ENCODE measurements at regions not wholly inside any gene's neighbourhood (a gene's known extent, or its start where the extent isn't known, plus 50 kb on each side); places are given as distances from the start of the nearest gene placed in this dataset.

DNA sequence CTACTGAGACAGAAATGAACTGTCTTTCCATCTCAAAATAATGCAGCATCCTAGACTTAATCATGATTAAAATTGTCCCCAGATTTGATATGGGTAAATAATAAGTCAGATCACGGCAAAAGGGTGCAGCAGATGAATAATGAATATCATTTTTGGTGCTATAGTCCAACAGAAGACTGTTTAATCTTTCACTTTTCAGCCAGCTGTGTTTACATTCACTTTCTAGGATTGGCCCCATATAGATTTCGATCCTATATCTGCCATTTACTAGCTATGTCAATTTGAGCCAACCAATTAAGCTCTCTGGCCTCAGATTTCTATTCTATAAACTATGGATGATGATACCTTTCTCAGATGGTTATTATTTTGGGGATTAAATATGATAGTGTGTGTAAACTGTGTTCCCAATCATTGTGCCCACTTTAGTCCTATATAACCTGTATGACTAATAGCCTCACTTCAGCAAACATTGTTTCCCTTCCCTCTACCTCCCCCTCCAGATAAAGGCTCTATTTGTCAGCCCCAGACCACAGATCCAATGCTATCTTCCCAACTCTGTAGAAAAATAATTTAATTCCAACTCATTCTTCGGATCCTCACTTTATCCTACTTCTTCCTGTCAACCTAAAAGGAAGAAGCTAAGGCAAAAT, 53.6 kb upstream of the NT5E start:
- no peak for DNase-seq

- no peak for DNase-seq
Measured at GRCh38 chr6:85395746-85396145, 54.1 kb upstream of the NT5E start.

- DNase-seq: no peak
Measured at GRCh38 chr6:85394853-85395538, 54.9 kb upstream of the NT5E start.

DNA sequence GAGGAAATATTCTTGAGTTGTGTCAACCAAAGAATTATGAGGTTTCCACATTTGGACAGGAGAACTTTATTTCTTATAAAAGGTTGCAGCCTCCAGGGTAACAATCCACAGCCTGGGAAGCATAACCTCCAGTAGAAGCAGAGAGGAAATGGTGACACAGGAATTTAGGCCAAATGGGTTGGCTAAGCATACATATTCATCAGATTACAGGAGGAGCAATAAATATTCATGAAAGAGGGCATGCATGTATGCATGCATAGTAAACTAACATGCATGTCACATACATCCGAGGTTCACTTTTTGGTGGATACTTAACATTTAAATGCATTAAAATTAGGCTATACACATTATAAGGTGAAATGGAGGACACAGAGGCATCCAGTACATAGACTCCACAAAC, 55.7 kb upstream of the NT5E start:
- no peak for DNase-seq

DNA sequence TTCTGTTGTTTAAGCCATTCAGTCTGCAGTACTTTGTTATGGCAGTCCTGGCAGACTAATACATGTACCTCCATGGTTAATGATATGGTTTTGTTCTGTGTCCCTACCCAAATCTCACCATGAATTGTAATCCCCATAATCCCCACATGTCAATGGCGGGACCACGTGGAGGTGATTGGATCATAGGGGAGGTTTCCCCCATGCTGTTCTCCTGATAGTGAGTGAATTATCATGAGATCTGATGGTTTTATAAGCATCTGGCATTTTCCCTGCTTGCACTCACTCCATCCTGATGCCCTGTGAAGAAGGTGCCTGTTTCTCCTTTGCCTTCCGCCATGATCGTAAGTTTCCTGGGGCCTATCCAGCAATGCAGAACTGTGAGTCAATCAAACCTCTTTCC, 57.5 kb upstream of the NT5E start:
- no peak for DNase-seq

DNA sequence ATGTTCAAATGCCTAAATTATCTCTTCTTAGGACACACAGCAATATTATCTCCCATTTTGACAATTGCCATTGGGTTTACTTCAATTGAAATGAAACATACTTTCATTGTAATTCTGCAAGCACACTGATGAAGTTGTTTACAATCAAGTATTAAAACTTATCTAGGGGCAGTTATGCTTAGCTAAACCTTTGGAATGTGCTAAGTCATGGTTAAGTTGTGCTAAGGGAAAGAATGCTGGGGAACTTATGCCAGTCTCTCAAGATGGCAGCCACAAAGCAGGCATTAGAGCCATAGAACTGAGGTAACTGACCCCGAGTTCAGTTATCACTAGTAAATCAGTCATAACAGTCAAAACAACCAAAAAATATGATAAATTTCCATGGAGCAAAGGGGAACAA, 59.1 kb upstream of the NT5E start:
- DNase-seq: no peak

GRCh38 chr6:85390105-85390728, 59.7 kb upstream of the NT5E start:
- DNase-seq: no peak

DNA sequence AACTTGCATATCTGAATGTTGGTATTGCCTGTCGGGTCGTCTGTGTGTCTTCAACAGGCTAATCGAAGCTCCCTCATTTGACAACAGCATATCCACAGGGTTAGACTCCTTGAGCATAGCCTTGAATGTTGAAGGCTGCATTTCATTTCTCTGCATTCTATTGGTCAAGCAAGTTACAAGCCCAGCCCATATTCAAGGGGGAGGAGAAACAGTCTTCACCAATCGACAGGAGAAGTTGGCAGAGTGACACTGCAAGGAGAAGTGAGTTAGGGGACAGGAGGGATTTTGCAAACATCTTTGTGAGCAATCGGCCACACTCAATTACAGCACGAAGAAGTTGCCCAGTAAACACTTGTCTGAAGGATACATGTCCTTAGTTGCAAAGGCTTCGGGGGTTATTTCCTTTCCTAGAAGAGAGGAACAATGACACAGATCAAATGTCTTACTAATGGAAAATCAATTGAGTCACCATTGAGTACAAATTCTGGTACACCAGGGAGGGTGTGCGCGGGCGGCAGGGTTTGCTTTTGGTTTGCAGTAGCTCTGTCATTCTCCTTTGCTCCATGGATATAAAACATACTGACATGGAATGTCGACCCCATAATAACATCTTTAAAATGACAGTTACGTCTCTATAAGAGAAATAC, 60.6 kb upstream of the NT5E start:
- DNase-seq: no peak

- DNase-seq: no peak
Measured at GRCh38 chr6:85388531-85388930, 61.4 kb upstream of the NT5E start.

DNA sequence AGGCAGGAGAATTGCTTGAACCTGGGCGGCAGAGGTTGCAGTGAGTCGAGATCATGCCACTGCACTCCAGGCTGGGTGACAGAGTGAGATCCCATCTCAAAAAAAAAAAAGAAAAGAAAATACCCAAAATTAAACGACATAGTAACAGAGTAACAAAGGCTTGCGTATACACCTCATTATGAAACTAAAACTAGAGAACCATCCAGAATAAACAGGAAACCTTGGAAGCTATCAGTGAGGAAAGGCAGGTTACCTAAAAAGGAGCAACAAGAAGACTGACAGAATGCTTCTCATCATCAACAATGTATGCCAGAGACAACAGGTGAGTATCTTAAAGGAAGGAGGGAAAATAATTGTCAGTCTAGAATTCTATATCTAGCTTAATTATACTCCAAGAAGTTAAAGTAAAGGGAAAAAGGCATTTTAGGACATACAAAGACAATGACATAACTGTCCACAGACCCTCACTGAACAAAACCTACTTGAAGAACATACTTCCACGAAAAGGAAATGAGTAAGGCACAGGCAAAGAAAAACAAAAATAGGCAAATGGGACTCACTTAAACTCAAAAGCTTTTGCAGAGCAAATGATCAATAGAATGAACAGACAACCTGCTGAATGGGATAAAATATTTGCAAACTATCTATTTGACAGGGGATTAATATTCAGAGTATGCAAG, 64.1 kb upstream of the NT5E start:
- DNase-seq: no peak

GRCh38 chr6:85383042-85383441, 66.8 kb upstream of the NT5E start:
- no peak for DNase-seq

GRCh38 chr6:85382541-85382940, 67.3 kb upstream of the NT5E start:
- no peak for DNase-seq

DNA sequence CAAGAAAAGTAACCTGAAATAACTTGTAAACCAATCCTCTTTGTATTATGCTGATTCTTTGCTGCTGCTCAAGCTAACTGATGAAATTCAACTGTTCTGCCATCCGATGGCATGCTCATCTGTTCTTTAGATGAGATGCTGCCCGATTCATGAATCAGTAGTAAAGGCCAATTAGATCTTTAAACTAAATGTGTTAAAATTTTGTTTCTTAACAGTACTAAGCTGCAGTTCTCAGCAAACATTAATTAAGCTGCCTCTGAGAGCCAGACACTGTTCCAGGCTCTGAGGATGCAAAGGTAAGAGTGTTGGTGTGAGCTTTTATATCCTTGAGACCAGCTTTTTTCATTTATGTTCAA, 77.0 kb upstream of the NT5E start:
- DNase-seq: no peak

DNA sequence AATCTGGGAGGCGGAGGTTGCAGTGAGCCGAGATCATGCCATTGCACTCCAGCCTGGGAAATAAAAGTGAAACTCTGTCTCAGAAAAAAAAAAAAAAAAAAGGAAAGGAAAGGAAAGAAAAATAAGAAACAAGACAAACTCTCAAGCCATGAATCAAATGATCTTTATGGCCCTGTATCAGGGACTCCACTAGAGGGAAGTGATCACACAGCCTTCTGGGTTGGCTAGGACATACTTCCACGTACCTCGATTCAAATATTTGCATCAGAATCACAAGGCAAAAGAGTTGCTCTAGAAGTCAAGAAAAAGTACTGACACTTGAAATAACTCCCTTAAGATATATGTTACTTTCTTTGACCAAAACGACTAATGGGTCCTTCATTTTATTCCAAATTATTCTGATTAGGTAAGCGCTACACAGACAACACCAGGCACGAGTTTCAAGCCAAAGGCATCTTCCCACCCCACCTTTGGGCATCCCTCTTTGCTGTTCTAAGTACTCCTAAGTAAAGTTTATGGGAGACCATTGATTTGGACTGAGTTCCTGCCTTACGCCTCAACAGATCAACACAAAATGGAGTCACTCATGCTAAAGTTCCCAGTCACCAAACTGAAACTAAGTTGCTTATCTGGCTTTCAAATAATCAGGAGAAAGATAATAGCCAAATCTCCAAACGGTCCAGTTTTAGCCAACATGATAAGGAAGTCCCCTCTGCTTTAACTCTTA, 77.5 kb upstream of the NT5E start:
- no peak for DNase-seq

DNA sequence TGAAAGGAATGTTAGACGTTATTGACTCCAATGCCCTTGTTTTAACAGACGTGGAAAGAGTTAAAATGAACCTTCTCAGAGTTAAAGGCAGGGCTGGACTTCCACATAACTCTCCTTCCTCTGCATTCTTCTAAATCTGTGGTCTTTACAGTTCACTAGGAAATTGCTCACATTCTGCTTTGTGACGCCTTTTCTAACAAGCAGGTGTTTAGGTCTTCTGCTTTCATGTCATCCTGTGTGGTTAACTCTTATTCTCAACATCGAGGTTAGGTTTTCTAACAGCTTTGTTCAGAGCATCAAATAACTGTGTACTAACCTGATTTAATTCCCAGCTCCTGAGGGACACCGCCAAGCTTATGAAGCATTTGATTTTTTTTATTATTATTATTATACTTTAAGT, 81.3 kb upstream of the NT5E start:
- no peak for DNase-seq

DNA sequence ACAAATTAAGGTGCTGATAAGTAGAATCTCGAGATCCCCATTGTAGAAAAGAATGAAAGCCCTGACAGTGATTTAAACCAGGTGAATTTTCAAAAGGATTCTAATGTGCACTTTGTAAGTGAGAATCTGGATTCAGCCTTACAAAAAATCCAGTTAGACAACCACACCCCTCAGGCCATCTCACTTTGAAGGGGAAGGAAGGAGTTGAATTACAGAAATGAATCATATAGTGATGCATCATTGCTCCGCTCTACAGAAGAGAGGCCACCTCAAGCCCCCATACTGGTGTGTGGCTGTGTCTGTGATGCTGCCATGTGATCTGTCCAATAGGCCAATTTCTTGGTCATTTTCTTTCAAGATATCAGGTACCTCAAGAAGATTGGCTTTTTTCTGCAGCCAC, 85.5 kb upstream of the NT5E start:
- DNase-seq: no peak

DNA sequence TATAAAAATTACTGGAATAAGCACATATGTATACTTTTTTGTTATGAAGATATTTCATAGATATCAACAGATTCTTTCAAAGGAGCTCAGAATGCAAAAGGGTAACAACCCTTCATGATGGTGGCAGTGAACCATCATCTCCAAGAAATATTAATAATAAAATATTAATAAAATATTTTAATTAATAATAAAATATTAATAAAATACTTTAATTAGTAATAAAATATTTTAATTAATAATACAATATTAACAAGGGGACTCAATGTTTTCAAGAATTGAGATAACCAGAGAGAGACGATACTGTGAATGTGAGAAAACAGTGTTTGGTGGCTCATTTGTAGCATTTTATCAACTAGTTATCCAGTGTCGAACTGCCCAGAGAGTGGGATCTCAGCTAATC, 86.0 kb upstream of the NT5E start:
- no peak for DNase-seq

- DNase-seq: no peak
Measured at GRCh38 chr6:85362652-85363310, 87.1 kb upstream of the NT5E start.

- DNase-seq: no peak
Measured at GRCh38 chr6:85361643-85362014, 88.3 kb upstream of the NT5E start.

DNA sequence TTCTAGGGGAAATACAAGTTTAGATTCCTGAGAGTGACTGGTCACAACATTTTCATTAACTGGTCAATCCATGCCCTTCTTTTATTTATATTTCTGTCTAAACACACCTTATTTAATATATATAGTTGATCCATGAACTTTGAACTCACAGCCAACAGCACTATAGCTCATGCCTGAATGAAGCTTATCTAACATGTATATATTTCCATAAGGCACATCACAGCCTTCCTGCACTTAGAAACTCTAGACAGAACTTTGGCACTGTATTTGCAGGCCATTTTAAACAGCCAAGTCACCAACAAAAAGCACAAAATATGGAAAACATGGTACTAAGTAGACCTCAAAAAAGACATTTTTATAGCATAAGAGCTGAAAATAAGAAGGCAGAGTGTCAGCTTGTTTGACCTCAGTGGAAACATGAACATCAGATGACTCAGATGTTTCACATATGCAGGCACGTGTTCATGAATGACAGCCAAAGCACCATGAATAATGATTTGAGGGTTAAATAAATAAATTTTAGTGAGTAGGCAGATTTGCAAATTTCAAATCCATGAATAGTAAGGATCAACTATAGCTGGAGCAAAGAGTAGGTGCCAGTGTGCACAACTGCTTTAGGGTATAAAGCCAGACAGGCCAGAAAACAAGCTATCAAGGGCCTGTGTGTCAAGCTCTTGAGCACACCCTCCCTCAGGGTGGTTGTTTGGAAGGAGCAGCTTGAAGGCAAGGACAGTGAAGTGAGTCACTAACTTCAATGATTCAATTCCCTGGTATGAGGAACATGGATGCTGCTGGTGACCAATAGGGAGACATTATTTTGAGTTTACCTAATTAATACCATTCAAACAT, 88.9 kb upstream of the NT5E start:
- DNase-seq: peak; percentile 22

GRCh38 chr6:85357651-85358050, 92.2 kb upstream of the NT5E start:
- DNase-seq: no peak
